ENCODE measurements at regions not wholly inside any gene's neighbourhood (a gene's known extent, or its start where the extent isn't known, plus 50 kb on each side); places are given as distances from the start of the nearest gene placed in this dataset.

DNA sequence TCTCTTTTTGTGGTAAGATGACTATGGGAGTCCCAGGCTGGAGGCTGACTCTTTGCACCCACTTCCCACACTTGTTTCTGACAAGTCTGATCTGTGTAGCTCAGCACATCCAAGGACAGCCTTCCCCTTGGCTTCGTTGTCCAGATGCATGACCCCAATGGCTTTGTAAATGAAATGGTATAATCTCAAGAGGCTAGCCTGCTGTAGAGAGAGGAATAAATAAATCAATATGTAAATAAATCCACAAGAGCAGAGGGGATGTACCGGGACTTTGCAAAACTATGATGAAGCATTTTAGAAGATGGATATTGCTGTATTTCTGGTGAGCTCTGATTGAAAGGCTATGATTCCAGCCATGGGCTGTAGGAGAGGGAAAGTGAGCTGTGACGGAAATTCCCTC lies 79.9 kb upstream of the NEO1 start:
- H3K27ac Mint-ChIP-seq: no peak overlapping the region
- H3K36me3 Mint-ChIP-seq (ENCODE audit: low read depth): no peaks in the 10 kb centered on the region
- H3K4me3 Mint-ChIP-seq: no peak overlapping the region
- H3K9me3 Mint-ChIP-seq: no peaks in the 10 kb centered on the region
- no peaks in the 10 kb centered on the region for H3K4me1 Mint-ChIP-seq (ENCODE audit: low read depth)
- peaks cover 14% of the 10 kb centered on the region for H3K27me3 Mint-ChIP-seq (ENCODE audit: low read depth)

DNA sequence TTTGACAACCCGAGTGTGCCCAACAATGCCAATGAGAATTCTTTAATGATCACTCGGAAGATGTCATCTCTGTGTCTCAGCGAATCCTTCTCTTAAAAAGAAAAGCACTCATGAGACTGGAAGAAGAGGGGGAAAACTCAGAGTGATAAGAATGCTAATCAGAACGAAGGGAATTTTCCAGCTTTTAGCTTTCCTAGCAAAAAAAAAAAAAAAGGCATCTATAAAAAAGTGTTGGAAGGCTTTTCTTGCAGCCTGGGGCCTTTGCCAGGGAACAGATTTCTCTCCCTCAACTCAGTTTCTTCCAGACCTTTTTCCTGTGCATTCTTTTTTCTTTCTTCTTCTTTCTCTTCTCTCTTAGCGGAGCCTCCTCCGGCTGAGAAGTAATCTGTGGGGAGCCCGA lies 80.5 kb upstream of the NEO1 start:
- no peaks in the 10 kb centered on the region for H3K36me3 Mint-ChIP-seq (ENCODE audit: low read depth)
- no peaks in the 10 kb centered on the region for H3K9me3 Mint-ChIP-seq
- H3K4me3 Mint-ChIP-seq: no peak overlapping the region
- peaks cover 14% of the 10 kb centered on the region for H3K27me3 Mint-ChIP-seq (ENCODE audit: low read depth)
- no peak overlapping the region for H3K27ac Mint-ChIP-seq
- no peaks in the 10 kb centered on the region for H3K4me1 Mint-ChIP-seq (ENCODE audit: low read depth)

DNA sequence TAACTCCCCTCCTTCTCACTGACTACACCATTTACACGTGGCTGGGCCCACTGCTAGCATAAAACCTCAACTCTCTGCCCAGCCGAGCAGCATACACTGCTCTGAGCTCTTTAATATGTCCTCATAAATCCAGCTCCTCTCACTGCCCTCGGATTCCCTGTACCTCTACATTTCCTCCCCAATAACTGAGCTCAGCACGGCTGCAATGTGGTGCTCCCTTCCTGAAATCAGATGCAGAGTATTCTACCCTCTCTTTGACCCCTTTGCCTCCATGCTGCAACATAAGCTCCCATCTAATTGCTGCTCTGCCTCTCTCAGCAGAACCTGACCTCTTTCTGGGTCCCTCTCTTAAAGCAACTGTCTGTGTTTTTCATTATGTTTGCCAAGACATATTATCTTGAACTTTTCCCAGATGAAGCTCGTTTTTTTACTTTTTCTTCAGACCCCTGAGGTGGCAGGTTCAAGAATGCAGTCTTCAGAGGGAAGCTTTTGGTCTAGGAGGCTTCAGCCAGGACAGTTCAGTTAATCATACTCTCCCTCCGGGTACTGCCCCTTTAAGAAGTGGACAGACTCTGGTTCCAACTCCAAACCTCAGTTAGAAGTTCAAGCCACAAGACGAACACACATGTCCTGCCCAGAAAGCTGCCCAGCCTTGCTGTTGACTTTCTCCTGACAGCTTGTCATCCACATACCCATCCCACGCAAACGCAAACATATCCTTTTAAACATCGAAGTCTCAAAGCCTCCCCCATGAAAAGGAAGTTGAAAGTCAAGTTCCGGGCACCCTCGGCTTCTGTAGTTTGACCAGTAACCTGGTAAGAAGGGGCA lies 81.1 kb upstream of the NEO1 start:
- no peaks in the 10 kb centered on the region for H3K9me3 Mint-ChIP-seq
- H3K36me3 Mint-ChIP-seq (ENCODE audit: low read depth): no peaks in the 10 kb centered on the region
- peaks cover 14% of the 10 kb centered on the region for H3K27me3 Mint-ChIP-seq (ENCODE audit: low read depth)
- H3K4me1 Mint-ChIP-seq (ENCODE audit: low read depth): no peaks in the 10 kb centered on the region
- H3K27ac Mint-ChIP-seq: no peak overlapping the region
- no peak overlapping the region for H3K4me3 Mint-ChIP-seq

DNA sequence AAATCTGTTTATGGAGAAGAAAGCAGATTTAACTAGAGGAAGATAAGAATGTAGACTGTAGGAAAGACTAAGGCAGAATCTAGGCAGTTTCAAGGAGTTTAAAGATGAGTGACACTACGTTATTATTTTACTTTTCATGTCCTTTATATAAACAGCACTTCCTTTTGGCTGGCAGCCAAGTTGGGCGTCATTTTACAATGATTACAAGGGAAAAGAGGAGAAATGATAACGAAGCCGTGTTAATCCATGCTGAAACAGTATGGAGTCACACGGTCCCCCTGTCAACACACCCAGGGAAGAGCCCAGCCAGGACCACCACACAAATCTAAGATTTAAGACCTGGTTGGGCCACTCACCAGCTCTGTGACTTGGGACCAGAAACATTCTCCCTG lies 83.7 kb upstream of the NEO1 start:
- Mint-ChIP-seq H3K27ac (no peak overlapping the region), H3K4me3 (no peak overlapping the region), H3K4me1 (ENCODE audit: low read depth) (no peaks in the 10 kb centered on the region)

DNA sequence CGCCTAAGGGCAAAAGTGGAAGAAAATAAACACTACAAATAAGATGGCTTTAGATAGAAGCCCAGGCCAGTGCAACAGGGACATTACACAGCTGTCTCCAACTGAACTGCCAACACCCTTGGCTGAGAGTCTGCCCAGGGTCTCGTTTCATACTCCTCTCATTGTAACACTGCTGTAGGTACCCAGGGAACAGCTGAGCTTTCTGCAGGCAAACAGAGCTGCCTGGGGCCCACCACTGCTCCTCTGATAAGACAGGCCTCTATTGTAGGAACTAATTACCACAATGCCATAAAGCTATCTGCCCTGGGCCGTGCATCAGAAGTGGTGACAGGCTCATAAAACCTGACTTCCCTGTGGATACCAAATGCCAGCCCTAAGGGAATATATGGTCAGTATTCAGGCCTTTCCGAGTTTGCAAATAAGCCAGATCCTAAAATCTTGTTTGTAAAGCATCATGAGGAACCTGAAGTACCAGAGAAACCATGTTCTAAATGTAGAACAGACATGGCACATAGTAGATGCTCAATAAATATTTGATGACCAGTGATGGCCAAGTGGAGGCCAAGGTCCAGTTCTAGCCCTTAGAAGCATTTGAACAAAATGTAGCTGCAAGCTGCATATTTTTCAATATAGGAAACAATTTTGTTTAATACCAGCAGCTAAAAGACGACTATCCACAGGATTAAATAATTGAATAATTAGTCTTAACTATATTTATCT lies 84.3 kb upstream of the NEO1 start:
- Mint-ChIP-seq H3K9me3 (no peaks in the 10 kb centered on the region), H3K36me3 (ENCODE audit: low read depth) (no peaks in the 10 kb centered on the region), H3K27ac (no peak overlapping the region), H3K4me1 (ENCODE audit: low read depth) (no peaks in the 10 kb centered on the region), H3K4me3 (no peak overlapping the region), H3K27me3 (ENCODE audit: low read depth) (peaks cover 8% of the 10 kb centered on the region)

More for the DNA sequence above, 83.7 kb upstream of the NEO1 start:
- Mint-ChIP-seq H3K27me3 (ENCODE audit: low read depth) (peaks cover 10% of the 10 kb centered on the region), H3K36me3 (ENCODE audit: low read depth) (no peaks in the 10 kb centered on the region), H3K9me3 (no peaks in the 10 kb centered on the region)

DNA sequence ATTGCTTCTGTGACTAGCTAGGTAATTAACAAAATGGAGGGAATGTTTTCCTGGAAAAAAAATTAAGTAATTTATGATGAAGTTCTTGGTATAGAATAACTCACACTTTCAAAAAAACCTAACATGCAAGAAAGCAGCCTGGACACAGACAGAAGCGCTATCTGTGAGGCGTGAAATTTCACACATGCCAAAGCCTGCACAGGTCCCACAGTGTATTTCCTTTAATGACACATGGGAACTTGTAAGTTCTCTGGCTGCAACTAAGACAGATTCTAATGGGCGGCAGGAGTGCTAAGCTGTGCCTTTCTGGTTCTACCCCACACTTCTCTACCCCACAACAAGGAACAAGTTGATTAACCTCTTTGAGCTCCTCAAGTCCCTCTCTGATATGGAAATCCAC lies 84.9 kb upstream of the NEO1 start:
- Mint-ChIP-seq H3K36me3 (ENCODE audit: low read depth) (no peaks in the 10 kb centered on the region), H3K27ac (no peak overlapping the region), H3K4me3 (no peak overlapping the region), H3K4me1 (ENCODE audit: low read depth) (no peaks in the 10 kb centered on the region), H3K27me3 (ENCODE audit: low read depth) (peaks cover 8% of the 10 kb centered on the region), H3K9me3 (peaks cover 2% of the 10 kb centered on the region)

DNA sequence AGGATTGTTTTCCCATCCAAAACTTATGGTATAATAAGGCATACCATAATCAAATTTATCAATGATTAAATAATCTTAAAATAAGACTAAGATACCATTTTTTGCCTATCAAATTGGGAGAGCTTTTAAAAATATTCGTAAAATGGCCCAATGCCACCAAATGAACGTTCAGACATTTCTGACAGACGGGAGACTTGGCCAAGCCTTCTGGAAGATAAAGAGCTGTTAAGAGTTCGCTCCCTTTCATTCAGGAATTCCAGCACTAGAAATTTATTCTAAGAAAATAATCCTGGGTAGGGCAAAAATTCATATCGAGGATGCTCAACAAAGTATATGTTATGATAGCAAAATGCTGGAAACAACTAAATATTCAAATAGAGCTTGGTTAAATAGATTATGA lies 85.6 kb upstream of the NEO1 start:
- Mint-ChIP-seq H3K4me3 (no peak overlapping the region), H3K27ac (no peak overlapping the region), H3K27me3 (ENCODE audit: low read depth) (peaks cover 8% of the 10 kb centered on the region), H3K36me3 (ENCODE audit: low read depth) (no peaks in the 10 kb centered on the region), H3K4me1 (ENCODE audit: low read depth) (no peaks in the 10 kb centered on the region), H3K9me3 (peaks cover 8% of the 10 kb centered on the region)

DNA sequence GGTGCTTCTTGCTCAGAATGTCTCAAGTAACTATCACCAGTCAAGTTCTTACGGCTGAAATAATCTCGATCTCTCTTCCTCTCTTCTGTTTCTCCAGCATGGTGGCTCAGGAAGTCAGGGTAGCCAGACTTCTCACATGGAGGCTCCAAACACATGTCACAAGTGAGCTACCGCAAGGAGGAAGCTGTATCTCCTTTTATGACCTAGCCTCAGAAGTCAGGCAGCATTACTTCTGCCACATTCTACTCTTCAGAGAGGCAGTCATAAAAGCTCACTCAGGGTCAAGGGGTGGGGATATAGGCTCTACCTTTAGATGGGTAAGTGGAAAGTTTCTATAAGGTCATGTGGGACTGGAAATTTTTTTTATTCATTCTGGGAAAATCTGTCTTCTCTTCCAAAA lies 86.6 kb upstream of the NEO1 start:
- no peaks in the 10 kb centered on the region for H3K4me1 Mint-ChIP-seq (ENCODE audit: low read depth)
- peaks cover 8% of the 10 kb centered on the region for H3K9me3 Mint-ChIP-seq
- H3K27me3 Mint-ChIP-seq (ENCODE audit: low read depth): peaks cover 4% of the 10 kb centered on the region
- no peaks in the 10 kb centered on the region for H3K36me3 Mint-ChIP-seq (ENCODE audit: low read depth)
- no peak overlapping the region for H3K4me3 Mint-ChIP-seq
- H3K27ac Mint-ChIP-seq: no peak overlapping the region

DNA sequence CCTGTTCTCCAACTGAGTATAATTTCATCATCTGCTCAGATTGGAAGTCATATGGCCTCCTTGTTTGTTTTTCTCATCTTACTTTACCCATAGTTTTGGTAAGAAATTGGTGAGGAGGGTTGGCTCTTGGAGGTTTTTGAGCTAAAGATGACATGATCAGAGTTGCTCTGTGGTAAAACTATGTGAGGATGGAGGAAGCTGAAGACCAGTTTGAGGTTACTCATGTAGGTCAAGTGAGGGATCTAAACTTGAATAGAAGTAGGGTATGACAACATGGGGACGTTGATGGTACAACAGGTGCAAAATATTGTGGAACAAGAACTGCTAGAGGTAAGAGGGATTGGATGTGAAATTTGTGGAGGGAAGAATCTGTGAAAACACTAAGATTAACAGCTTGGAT lies 87.7 kb upstream of the NEO1 start:
- no peak overlapping the region for H3K4me3 Mint-ChIP-seq
- peaks cover 8% of the 10 kb centered on the region for H3K9me3 Mint-ChIP-seq
- H3K36me3 Mint-ChIP-seq (ENCODE audit: low read depth): no peaks in the 10 kb centered on the region
- H3K4me1 Mint-ChIP-seq (ENCODE audit: low read depth): no peaks in the 10 kb centered on the region
- H3K27me3 Mint-ChIP-seq (ENCODE audit: low read depth): no peaks in the 10 kb centered on the region
- H3K27ac Mint-ChIP-seq: no peak overlapping the region

DNA sequence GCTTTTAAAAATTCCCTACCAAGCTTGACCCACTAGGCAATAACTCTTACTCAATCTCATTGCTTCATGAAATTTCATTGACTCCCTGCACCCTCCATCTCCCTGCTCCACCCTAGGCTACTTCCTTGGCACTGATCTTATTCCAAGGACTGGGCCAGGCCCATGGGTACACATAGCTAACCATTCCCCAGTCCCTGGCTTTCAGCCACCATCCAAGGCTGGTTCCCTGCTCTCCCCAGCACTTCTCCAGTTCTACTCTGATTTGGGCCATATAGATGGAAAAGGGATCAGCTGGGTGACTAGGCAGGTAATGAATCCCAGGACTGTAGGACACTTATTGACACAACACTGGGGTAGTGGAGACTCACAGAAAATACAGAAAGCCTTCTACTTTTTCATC lies 88.1 kb upstream of the NEO1 start:
- no peaks in the 10 kb centered on the region for H3K27me3 Mint-ChIP-seq (ENCODE audit: low read depth)
- H3K4me3 Mint-ChIP-seq: no peak overlapping the region
- no peaks in the 10 kb centered on the region for H3K4me1 Mint-ChIP-seq (ENCODE audit: low read depth)
- H3K27ac Mint-ChIP-seq: no peak overlapping the region
- peaks cover 8% of the 10 kb centered on the region for H3K9me3 Mint-ChIP-seq
- no peaks in the 10 kb centered on the region for H3K36me3 Mint-ChIP-seq (ENCODE audit: low read depth)

DNA sequence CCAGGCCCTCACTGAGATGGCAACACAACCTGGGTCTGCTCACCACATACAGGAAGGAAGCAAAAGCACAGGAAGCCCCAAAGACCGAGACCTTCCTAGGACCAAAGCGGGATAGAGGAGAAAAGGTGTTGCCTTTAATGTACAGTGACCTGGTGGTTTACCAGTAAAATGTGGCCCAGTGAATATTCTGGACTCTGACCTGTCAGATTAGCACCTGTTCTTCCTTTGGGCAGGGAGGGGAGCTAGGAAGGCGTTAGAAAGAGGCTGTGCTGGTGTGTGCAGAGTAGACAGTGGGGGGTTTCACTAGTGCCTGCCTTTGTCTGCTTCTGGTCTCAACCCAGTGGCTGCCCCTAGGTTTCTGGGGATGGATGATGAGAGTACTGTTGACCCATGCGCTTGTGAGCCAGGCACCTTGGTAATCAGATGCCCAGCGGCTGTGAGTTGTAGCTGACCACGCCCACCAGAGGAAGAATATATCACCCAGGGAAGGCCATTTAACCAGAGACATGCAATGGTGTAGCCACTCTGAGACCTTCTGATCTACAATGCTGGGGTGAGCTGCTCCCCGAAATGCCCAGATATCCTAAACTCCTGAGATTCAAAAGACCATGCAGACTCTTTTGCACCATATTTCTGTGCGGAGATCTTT lies 90.1 kb upstream of the NEO1 start:
- Mint-ChIP-seq H3K4me1 (ENCODE audit: low read depth) (no peaks in the 10 kb centered on the region), H3K36me3 (ENCODE audit: low read depth) (no peaks in the 10 kb centered on the region), H3K9me3 (peaks cover 8% of the 10 kb centered on the region), H3K27me3 (ENCODE audit: low read depth) (no peaks in the 10 kb centered on the region), H3K27ac (no peak overlapping the region), H3K4me3 (no peak overlapping the region)

DNA sequence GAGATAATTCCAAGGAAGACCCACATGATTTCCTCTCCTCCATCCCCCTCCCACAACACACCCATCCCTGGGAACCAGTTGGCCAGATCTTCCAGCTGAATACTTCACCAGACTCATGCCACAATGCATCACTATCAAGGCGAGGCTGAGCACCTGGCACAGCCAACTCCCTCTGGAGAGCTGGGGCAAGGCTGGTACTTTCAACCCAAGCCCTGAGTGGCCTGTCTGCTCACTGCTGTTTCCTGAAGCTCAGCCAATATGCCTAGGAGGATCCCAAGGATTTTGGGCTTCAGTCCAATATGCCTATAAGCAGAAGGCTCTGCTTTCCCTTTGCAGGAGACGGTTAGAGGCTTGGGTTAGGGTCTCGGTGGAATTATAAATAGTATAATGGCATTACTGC lies 90.9 kb upstream of the NEO1 start:
- Mint-ChIP-seq H3K36me3 (ENCODE audit: low read depth) (no peaks in the 10 kb centered on the region), H3K4me1 (ENCODE audit: low read depth) (no peaks in the 10 kb centered on the region), H3K9me3 (peaks cover 8% of the 10 kb centered on the region), H3K27ac (no peak overlapping the region), H3K4me3 (no peak overlapping the region), H3K27me3 (ENCODE audit: low read depth) (no peaks in the 10 kb centered on the region)

DNA sequence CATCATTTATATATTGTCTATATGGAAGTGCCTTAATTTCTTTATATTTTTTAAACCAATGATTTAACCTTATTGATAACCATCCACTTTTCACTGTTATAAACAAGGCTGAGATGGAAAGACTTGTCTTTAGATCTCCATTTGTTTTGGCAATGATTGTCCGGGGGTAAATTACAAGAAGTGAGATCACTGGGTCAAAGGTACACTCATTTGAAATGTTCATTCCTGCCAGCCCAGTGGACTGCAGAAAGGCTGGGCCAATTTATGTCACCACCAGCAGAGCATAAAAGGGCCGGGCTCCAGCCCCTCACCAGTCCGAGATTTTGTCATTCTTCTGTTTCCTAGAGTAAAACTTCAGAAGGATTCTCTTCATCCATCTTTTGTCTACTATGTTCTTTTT lies 93.6 kb upstream of the NEO1 start:
- H3K9me3 Mint-ChIP-seq: peaks cover 8% of the 10 kb centered on the region
- H3K4me1 Mint-ChIP-seq (ENCODE audit: low read depth): no peaks in the 10 kb centered on the region
- no peaks in the 10 kb centered on the region for H3K36me3 Mint-ChIP-seq (ENCODE audit: low read depth)

DNA sequence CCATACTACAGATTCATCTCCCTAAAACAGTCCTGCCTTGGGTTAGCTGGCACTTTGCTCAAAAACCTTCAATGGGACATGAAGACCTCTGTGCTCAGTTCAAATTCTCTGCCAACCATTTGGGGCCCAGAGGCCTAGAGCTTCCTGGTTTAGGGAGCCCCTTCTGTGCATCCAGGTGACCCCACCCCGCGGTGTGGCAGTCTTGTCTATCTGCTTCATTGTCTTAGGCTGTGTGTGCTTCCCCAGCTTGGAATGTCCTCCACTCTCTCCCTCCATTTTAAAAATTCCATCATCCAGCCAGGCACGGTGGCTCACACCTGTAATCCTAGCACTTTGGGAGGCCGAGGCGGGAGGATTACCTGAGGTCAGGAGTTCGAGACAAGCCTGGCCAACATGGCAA lies 99.0 kb upstream of the NEO1 start:
- Mint-ChIP-seq H3K4me3 (no peak overlapping the region), H3K27ac (no peak overlapping the region), H3K9me3 (peaks cover 6% of the 10 kb centered on the region), H3K4me1 (ENCODE audit: low read depth) (no peaks in the 10 kb centered on the region), H3K27me3 (ENCODE audit: low read depth) (peaks cover 13% of the 10 kb centered on the region), H3K36me3 (ENCODE audit: low read depth) (no peaks in the 10 kb centered on the region)

More for the DNA sequence above, 93.6 kb upstream of the NEO1 start:
- Mint-ChIP-seq H3K4me3 (no peak overlapping the region), H3K27ac (no peak overlapping the region), H3K27me3 (ENCODE audit: low read depth) (no peaks in the 10 kb centered on the region)

DNA sequence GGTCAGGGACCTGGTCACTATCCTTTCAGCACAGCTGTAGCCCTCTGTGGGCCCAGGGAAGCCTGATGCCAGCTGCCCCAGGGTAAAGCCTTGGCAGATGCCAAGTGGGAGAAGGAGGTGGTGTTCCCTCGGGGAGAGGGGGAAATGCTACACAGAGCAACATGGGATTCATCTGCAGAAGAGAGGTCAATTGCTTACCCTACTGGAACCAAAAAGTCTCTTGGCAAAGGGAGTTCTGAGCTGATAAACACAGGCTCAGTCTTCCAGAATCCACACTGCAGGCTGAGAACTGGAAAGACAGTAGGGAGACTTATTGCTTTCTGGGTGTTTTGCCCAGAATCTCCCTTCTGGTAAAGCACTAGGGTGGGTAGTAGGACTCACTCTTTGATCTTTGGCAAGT lies 100.1 kb upstream of the NEO1 start:
- no peak overlapping the region for H3K27ac Mint-ChIP-seq
- no peaks in the 10 kb centered on the region for H3K36me3 Mint-ChIP-seq (ENCODE audit: low read depth)
- H3K4me1 Mint-ChIP-seq (ENCODE audit: low read depth): no peaks in the 10 kb centered on the region
- no peak overlapping the region for H3K4me3 Mint-ChIP-seq
- peaks cover 13% of the 10 kb centered on the region for H3K27me3 Mint-ChIP-seq (ENCODE audit: low read depth)
- H3K9me3 Mint-ChIP-seq: peaks cover 12% of the 10 kb centered on the region
